DMS53 treated with DMSO at 0.1 percent for 48 hours (cell line): ENCODE measurements at regions not wholly inside any gene's neighbourhood (a gene's known extent, or its start where the extent isn't known, plus 50 kb on each side); places are given as distances from the start of the nearest gene placed in this dataset.

ENCODE experiments used
- DNase-seq: peaks from one replicate; lab custom pipeline; 2025; ENCODE audit not compliant: unreplicated experiment; lab: John Stamatoyannopoulos, UW

DNA sequence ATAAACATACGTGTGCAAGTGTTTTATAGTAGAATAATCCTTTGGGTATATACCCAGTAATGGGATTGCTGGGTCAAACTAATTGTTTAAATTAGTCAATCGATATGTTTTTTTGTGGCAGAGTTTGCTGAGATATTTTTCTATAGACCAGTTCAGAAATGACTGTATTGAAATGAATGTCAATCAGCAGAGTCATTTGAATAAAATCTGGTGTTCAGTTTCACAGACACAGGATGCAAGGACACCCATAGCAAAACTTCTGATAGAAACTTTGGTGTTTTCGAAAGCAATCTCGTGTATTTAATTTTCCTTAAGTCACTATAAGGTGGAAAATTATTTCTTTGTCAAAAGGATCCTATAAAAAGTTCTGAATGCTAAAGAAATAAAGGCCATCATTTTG, 434.4 kb downstream of the RAP2B start:
- DNase-seq = no peak

DNA sequence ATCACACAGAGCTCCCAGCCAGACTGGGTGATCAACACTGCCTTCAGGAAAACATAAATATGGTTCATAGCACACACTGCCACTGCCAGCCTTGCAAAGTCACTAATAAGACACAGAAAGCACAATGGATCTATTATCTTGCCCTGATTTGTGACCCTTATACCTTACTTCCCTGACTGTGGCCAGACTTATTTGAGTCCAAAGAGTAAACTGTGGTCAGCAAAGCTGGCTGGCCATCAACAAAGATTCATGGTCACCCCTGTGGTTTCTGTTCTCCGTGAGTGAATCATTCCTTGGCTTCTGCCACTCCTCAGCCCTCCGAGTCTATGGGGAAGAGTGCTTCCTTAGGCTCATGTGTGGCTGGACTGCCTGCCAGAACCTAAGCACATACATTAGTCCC, 437.7 kb downstream of the RAP2B start:
- no peak for DNase-seq

DNA sequence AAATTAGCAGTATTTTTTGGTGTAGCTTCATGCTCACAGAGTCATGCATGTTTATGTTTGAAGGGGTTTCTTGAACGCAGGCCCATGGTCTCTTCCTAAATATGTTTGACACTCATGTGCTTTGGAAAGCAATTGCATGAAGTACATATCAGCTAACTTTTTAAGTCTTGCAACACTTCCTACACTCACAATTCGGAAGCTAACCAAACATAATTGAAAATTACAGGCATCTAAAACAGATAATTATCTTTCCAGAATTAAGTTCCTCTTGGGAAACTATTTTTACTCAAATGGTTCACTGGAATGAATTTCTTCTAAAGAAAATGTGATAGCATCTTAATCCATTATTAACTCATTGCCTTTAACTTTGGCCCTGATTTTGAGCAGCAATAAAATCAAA, 438.9 kb downstream of the RAP2B start:
- DNase-seq = no peak

DNA sequence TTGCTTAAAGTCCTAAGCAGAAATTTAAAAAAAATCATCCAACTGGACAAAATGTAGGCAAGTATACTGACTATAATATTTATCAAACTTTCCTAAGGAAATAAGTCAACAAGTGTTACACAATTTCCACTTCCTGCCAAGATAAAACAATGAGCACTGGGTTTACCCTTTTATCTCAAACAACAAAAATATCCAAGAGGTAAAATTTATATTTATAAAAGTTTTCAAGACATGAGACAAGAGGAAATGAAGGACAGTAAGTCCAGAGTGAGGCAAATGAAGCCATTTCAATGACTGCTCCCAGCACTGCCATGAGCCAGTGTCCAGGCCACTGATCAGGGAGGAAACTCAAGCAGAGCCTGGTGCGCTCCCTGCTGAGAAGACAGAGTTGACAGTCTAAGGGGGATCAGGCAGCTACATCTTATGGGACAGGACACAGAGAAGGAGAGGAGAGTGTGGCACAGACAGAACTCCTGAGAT, 439.4 kb downstream of the RAP2B start:
- DNase-seq = no peak

DNA sequence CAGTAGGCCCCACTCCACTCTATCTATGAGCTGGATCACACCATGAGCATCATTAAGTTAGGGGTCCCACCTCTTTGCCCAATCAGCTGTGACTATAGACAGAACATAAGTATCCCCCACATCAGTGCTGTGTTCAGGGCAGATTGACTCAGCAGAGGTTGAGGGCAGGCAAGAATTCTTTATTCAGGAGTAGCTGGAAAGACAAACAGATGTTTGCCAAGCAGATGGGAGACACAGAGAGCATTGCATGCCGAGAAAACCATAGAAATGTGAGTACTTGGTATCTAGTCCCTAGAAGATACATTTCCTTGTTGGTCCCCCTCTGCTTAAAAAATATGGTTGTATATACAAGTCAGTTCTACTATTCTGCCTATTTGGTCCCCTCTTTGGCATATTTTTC, 440.8 kb downstream of the RAP2B start:
- no peak for DNase-seq

DNA sequence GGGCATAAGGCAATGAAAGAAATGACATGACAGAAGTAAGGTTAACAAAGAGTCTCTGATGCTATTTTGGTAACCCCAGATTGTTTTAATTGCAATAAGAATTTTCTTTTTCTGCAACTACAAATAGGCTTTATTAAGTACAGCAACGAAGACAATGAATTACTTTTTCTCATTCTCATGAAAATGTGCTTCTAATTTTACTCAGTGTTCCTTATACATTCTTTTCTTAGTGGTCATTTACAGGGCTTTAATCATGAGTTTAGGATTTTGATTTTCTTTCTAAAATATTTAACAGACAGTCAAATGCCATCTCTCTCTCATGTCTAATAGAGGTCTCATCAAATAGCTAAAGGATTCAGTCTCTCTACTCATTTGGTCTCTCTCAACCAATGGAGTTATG, 452.1 kb downstream of the RAP2B start:
- no peak for DNase-seq

DNA sequence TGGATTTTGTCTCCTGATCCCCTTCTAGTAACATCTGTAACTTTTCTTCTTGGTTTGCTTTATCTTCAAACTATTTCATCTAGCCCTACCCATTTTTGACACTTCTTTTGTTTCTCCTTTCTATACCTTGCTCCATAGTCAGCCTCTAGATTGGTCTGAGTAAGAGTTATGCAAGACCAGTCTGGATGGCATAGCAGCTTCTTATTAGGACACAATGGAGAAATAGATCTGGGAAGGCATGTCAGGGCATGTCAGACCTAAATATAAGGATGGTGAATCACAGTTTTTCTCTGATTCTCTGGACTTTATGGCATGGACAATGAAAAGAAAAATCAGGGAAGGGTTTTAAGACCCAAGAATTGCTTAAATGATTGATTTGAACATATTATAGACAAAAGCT, 452.5 kb downstream of the RAP2B start:
- DNase-seq = no peak

DNA sequence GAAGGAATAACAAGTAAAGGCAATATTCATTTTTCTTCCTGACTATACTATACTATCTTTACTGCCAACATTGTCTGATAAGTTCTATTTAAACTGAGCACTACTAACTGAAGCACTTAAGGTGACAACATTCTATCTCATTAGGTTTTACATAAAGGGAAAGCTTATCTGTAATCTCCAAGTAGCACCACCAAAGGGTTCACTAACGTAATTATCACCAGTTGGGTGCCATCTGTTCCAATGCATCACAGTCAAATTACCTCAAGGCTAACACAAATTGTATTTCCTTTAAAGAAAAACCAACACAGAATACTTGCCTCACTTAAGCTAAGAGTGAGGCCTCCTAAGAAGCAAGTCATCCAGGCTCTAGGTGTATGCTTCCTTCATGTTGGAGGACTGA, 453.8 kb downstream of the RAP2B start:
- DNase-seq = no peak

DNA sequence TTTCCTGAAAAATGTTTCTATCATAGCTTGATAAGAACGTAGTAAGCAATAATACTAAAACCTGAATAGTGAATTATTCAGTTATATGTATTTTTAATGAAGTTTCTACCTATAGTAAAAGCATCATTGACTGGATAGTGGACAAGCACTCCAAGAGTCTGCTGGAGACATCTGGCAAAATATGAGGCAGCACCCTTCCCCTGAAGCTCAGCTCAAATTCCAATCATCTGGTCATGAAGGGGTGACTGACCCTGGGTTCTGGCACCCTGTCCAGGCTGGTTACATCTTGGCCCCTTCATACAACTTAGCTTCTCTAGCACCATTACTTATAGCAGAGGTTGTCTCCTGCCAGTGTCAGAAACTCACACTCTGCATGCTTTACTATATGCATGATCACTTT, 455.4 kb downstream of the RAP2B start:
- DNase-seq = no peak

DNA sequence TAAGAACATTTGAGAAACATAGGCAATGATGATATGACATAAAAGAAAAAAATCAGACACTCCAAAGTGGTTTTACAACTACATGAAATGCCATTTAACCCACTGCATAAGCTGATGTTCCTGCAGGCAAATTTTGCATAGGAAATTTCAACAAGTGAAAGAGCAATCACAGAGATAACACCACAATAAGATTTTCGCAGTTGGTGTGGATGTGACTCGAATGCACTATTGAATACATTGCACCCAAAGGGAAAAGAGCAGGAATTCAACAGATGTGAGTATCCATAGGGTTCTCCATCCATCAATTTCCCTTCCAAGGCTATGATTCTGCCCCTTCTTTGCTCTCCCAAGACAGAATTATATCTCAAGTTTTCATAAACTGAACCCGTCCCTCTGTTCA, 456.1 kb downstream of the RAP2B start:
- DNase-seq = no peak

DNA sequence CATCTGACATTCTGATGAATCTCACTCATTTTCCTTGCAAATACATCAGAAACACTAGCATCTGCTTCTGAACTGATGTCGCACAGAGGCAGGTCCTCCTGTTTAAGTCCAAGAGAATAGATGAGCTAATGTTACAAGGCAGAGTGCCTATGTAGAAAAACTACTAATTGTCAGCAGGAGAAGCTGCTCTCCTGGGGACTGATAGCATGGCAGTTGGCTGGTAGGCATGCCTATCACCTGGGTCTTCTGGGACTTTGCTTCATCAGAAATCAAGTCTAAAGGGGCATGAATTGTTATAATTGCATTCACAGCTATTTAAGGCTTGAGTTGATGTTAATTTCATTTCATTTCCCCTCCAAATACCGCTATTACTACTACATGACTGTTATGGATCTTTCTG, 457.2 kb downstream of the RAP2B start:
- DNase-seq = no peak

DNA sequence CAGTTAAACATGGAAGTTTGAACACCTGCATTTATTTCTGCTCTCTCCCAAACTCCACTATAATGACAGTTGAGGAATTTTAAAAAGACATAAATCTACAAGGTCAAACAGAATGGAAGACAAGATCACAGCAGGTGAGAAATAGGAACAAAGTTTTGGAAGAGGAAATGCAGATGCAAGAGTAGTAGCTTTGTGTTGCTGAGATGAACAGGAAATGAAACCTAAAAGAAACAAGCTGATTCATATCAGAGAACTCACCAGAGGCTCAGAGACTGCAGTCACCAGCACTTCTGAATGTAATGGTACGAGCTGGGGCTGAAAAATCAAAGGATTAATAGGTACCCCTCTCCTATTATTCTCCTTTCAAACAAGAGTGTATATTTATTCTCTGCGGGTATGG, 459.9 kb downstream of the RAP2B start:
- no peak for DNase-seq

DNA sequence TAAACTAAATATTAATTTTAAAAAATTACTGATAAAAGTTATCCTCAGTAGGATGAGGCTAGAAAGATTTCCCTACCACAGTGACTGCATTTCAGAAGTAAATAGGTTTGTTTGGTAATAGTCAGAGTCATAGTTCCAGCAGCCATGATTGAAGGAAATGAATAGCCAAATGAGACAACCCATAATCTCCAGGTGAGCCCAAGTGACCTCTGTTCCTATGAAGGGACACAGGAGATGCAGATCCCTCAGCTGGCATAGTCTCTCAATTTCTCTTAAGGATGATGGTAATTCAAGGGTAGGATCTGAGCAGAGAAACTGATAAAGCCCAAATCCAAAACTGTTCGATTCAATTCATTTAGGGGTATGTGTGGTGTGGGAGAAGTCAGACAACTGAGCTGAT, 461.8 kb downstream of the RAP2B start:
- no peak for DNase-seq

DNA sequence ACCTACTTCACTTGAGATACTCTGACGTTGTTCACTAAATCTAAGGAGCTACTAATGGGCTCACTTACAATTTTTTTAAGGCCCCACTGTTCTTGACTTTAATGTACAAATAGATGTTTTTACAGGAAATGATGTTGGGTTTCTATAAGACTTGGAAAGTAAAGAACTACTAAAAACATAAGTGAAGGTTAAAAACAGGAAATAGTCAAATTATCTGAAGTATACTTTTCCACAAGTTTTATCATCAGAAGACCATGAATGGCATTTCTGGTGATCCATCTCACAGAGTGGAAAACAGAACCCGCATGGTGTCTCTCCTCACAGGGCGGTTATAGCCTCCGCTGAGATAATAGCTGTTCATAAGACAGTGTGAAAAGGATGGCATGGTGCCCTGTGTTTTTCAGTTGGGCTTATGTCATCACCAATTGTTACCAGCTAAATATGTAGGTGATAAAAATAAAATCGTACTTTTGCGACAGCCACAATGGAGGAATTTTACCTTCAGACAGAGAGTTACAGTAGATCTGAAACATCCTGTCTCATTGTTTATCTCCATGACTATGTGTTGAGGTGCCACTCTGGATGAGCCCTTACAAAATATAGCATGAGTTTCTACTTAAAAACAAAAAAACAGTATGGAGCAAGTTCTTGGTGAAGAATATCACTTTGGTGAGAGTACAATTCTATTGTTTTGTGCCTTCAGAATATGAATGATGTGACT, 462.4 kb downstream of the RAP2B start:
- DNase-seq = no peak

DNA sequence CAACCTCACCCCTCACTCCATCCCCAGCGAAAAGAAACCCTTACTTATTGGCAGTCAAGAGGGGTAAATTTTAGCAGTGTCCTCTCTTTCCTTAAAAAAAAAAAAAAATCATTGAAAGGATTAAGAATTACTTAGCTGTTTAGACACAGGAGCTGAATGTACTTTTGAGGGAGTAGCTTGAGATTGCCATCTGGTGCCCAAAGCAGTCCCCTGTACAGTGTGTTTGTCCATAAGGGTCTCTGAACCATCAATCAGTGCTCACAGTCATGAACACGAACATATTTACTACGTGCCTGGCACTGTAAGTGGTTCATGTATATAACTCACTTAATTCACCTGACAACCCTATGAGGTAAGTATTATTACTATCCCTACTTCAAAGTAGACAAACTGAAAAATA, 463.5 kb downstream of the RAP2B start:
- DNase-seq = no peak

DNA sequence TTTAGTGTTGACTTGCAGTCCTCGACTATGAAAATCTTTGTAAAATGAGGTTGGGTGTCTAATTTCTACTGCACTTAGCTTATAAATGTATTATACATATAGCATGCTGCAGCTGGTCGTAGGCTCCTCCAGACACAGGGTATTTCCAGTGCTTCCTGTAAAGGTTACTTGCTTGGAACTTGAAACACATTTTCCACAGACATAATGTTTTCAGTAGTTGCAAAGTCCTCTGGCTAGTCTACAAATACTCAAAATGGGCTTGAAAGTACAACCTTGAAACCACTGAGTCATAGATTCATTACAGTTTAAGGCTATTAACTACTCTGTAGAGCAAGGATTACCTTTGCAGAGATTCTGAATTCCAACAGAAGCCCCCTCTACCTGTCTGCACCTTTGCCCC, 464.1 kb downstream of the RAP2B start:
- no peak for DNase-seq

DNA sequence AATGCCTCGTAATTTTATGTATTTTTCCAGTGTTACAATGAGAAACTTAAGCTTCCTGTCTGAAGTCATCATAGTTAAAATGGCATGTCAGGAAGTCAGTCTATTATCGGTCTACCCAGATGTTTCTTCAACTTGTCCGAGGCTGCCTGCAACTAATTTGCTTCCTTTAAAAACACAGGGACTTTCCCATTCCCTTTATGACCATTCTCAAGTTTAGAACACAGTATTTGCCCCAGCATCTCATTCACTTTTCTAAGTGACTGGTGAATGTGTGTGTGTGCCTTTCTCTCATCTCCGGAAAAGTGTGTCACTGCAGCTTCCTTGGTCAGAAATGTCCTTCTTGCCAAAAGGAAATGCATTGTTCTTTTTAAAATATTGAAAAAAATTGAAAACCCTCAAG, 466.6 kb downstream of the RAP2B start:
- no peak for DNase-seq

DNA sequence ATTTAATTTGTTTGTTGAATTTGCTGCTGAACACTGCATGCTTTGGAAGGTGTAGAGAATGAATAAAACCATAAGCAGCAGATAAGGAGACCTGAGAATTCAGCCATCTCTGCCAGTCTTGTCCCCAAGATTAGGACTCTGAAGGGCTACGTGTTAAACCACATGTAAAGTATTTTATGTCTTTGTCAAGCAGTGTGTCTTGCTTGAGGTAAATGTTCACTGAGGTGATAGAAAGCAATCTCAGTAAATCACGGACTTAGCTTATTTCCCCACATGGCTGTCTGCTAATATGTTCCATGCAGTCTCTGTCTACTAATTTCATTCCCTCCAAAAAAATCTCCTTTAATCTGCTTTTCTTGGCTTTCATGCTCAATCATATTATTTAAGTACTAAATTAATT, 467.1 kb downstream of the RAP2B start:
- no peak for DNase-seq

DNA sequence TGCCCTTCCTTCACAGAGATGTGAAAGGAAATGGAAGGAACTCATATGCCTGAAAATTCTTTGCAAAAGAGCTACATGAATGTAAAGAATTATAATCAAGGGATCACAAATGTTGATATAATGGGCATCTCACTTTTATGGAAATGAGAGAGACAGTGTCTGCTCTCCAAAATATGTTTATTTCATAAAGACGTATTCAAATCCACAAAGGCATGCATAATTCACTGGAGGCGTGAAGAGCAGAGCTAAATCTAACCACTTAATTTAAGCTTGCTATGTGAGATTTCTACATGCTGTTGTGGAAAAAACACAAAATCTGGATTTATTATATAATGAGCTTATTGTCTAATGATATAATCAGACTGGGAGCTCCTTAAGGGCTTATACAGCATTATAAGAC, 469.1 kb downstream of the RAP2B start:
- no peak for DNase-seq

DNA sequence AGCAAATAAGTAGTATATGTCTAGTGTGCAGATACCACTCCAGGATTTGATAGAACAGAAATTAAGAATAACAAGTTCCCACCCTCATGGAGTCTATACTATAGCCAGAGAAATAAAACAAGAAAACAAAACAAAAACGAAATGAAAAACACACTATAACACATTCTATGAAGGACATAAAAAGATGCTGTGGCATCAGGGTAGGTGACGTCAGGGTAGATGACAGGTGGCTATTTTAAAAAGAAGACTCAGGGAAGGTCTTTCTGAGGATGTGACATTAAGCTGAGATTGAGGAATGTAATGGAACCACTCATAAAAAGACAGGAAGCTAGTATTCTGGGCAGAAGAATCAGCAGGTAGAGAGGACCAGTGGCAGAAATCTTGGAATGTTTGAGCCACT, 469.6 kb downstream of the RAP2B start:
- no peak for DNase-seq

DNA sequence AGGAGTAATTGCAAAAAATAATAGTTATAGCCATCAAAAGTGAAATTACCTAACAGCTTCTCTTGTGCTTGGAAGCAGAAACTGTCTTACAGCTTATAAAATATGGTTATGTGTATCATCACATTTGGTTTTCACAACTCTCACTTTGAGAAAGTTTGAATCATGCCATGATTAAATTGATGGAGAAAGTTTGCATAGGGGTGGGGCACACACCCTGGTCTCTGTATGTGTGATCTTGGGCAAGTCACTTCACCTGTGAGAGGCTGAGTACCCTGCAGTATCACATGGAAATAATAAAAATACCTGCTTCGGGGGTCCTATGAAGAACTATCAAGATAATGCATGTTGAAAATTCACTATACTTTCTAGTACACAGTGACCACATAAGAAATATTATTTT, 471.4 kb downstream of the RAP2B start:
- no peak for DNase-seq

DNA sequence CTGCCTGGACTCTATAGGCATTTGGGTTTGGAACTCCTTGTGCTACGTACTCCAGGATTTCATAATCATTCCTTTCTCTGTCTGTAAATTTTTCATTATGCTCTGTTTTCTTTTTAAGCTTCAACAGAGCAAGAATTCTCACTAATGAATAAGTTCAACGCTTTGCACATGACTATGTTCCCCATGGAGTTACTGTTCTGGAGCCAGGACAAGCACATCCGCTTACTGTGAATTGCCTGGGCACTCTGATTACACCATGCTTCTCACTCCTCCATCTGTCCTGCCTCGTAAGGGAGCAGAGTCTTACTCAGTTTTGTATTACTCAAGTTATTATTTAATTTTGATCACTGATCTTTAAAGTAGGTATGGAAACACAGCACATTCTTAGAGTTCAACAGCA, 472.7 kb downstream of the RAP2B start:
- no peak for DNase-seq

DNA sequence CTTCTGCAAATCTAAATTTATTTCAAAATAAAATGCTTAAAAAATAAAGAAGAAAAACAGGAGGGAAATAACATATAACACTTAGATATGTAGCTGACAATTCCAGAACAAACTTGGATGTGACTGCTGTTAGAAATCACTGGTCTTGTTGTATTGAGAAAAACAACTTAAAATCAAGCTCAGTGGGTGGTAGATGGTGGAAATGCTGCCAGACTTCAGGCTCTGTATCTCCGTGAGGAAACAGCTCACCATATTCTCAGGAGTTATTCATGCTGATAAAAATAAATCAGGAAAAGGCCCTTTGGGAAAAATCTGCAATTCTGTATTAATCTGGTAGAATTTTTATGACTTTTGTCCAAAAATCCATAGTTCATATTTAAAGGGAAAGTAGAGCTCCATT, 477.6 kb downstream of the RAP2B start:
- DNase-seq = no peak
